WTC11 (cell line): ENCODE measurements at regions not wholly inside any gene's neighbourhood (a gene's known extent, or its start where the extent isn't known, plus 50 kb on each side); places are given as distances from the start of the nearest gene placed in this dataset.

Experiments used
- ATAC-seq: fragments of 200-7000 bp; cut with Tn5 transposase; 2 replicates; pipeline ENCODE4 v1.10.0; 2021; ENCODE audit warnings: mild to moderate bottlenecking, moderate library complexity
- CTCF ChIA-PET: fragments of 300-600 bp; sonication (Branson Sonifier 250); formaldehyde crosslinking; loops from one replicate; lab custom pipeline; 2021; ENCODE audit warnings: antibody characterized with exemption; lab: Charles Lee
- POLR2A ChIA-PET: fragments of 350-600 bp; sonication (Branson Sonifier 250); formaldehyde crosslinking; loops from one replicate; lab custom pipeline; 2021; ENCODE audit warnings: antibody characterized with exemption; lab: Charles Lee
- DNase-seq: peaks from one replicate; pipeline ENCODE4 v3.0.0; 2021; ENCODE audit warnings: low spot score
- H3K27ac Mint-ChIP-seq: 2 replicates; pipeline ENCODE4 v1.8.0; 2021; ENCODE audit warnings: mixed read lengths
- H3K27me3 Mint-ChIP-seq: 2 replicates; pipeline ENCODE4 v1.8.0; 2021; ENCODE audit warnings: low read depth, mild to moderate bottlenecking, moderate library complexity, mixed read lengths
- H3K36me3 Mint-ChIP-seq: 2 replicates; pipeline ENCODE4 v1.8.0; 2021; ENCODE audit warnings: mixed read lengths
- H3K4me1 Mint-ChIP-seq: 2 replicates; pipeline ENCODE4 v1.8.0; 2022; ENCODE audit warnings: mixed read lengths
- H3K4me3 Mint-ChIP-seq: 2 replicates; pipeline ENCODE4 v1.8.0; 2021; ENCODE audit warnings: mild to moderate bottlenecking, moderate library complexity, mixed read lengths
- H3K9me3 Mint-ChIP-seq: 2 replicates; pipeline ENCODE4 v1.8.0; 2021; ENCODE audit warnings: mixed read lengths
- AFF4 ChIP-seq: sonication (generic); formaldehyde crosslinking; IDR thresholded peaks from 2 replicates; pipeline ENCODE4 v1.8.1; 2023; ENCODE audit warnings: mild to moderate bottlenecking, missing genetic modification reagents, borderline replicate concordance
- CREB1 ChIP-seq: sonication (generic); formaldehyde crosslinking; IDR thresholded peaks from 2 replicates; pipeline ENCODE4 v1.8.0; 2023; ENCODE audit warnings: mild to moderate bottlenecking, missing genetic modification reagents
- EMX1 ChIP-seq: fragments of 250-450 bp; sonication (Bioruptor Pico); IDR thresholded peaks from 2 replicates; pipeline ENCODE4 v1.8.0; 2021; ENCODE audit warnings: mild to moderate bottlenecking
- FOXJ3 ChIP-seq: sonication (generic); formaldehyde crosslinking; IDR thresholded peaks from 2 replicates; pipeline ENCODE4 v1.9.0; 2021; ENCODE audit warnings: missing genetic modification reagents, mild to moderate bottlenecking, borderline replicate concordance
- IRF2 ChIP-seq: sonication (generic); formaldehyde crosslinking; IDR thresholded peaks from 2 replicates; pipeline ENCODE4 v1.8.0; 2022; ENCODE audit warnings: low read depth, missing genetic modification reagents, borderline replicate concordance
- NFE2L1 ChIP-seq: sonication (generic); formaldehyde crosslinking; IDR thresholded peaks from 2 replicates; pipeline ENCODE4 v1.8.1; 2023; ENCODE audit warnings: missing genetic modification reagents
- RORB ChIP-seq: fragments of 250-450 bp; sonication (Bioruptor Pico); IDR thresholded peaks from 2 replicates; pipeline ENCODE4 v1.9.0; 2021; ENCODE audit warnings: mild to moderate bottlenecking
- SMAD4 ChIP-seq: sonication (generic); formaldehyde crosslinking; IDR thresholded peaks from 2 replicates; pipeline ENCODE4 v1.8.0; 2022; ENCODE audit warnings: mild to moderate bottlenecking, missing genetic modification reagents
- TCF7 ChIP-seq: sonication (generic); formaldehyde crosslinking; IDR thresholded peaks from 2 replicates; pipeline ENCODE4 v1.8.0; 2022; ENCODE audit warnings: mild to moderate bottlenecking, low read depth, missing genetic modification reagents, moderate library complexity
- ZNF232 ChIP-seq: sonication (generic); formaldehyde crosslinking; IDR thresholded peaks from 2 replicates; pipeline ENCODE4 v1.8.0; 2022; ENCODE audit warnings: mild to moderate bottlenecking, missing genetic modification reagents
- ZNF396 ChIP-seq: fragments of 250-450 bp; sonication (Bioruptor Pico); IDR thresholded peaks from 2 replicates; pipeline ENCODE4 v1.8.0; 2021; ENCODE audit warnings: mild to moderate bottlenecking, moderate library complexity, borderline replicate concordance
- ZNF512 ChIP-seq: sonication (generic); formaldehyde crosslinking; IDR thresholded peaks from 2 replicates; pipeline ENCODE4 v1.8.1; 2022; ENCODE audit warnings: missing genetic modification reagents, borderline replicate concordance
- ZNF532 ChIP-seq: fragments of 250-450 bp; sonication (Bioruptor Pico); IDR thresholded peaks from 2 replicates; pipeline ENCODE4 v1.9.0; 2021; ENCODE audit warnings: mild to moderate bottlenecking, borderline replicate concordance
- TF ChIP-seq, protein P1 (sequence below): sonication (generic); formaldehyde crosslinking; IDR thresholded peaks from 2 replicates; pipeline ENCODE4 v1.8.0; 2023; ENCODE audit warnings: missing genetic modification reagents, mild to moderate bottlenecking, borderline replicate concordance
- TF ChIP-seq, protein P2 (sequence below): sonication (generic); formaldehyde crosslinking; IDR thresholded peaks from 2 replicates; pipeline ENCODE4 v1.8.0; 2023; ENCODE audit warnings: mild to moderate bottlenecking, missing genetic modification reagents

- TF ChIP-seq, protein P1, sequence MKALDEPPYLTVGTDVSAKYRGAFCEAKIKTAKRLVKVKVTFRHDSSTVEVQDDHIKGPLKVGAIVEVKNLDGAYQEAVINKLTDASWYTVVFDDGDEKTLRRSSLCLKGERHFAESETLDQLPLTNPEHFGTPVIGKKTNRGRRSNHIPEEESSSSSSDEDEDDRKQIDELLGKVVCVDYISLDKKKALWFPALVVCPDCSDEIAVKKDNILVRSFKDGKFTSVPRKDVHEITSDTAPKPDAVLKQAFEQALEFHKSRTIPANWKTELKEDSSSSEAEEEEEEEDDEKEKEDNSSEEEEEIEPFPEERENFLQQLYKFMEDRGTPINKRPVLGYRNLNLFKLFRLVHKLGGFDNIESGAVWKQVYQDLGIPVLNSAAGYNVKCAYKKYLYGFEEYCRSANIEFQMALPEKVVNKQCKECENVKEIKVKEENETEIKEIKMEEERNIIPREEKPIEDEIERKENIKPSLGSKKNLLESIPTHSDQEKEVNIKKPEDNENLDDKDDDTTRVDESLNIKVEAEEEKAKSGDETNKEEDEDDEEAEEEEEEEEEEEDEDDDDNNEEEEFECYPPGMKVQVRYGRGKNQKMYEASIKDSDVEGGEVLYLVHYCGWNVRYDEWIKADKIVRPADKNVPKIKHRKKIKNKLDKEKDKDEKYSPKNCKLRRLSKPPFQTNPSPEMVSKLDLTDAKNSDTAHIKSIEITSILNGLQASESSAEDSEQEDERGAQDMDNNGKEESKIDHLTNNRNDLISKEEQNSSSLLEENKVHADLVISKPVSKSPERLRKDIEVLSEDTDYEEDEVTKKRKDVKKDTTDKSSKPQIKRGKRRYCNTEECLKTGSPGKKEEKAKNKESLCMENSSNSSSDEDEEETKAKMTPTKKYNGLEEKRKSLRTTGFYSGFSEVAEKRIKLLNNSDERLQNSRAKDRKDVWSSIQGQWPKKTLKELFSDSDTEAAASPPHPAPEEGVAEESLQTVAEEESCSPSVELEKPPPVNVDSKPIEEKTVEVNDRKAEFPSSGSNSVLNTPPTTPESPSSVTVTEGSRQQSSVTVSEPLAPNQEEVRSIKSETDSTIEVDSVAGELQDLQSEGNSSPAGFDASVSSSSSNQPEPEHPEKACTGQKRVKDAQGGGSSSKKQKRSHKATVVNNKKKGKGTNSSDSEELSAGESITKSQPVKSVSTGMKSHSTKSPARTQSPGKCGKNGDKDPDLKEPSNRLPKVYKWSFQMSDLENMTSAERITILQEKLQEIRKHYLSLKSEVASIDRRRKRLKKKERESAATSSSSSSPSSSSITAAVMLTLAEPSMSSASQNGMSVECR (CRISPR knock-in tag), result no peak
- TF ChIP-seq NFE2L1, result no peak
- no peak for TF ChIP-seq ZNF532 (CRISPR knock-in tag)
- TF ChIP-seq AFF4 (CRISPR knock-in tag), result no peak
- no peak for TF ChIP-seq RORB (CRISPR knock-in tag)
- no peak for TF ChIP-seq EMX1 (CRISPR knock-in tag)
These were observed 77.0 kb upstream of the STOX2 start (continued) for GRCh38 chr4:183828125-183828524.

GRCh38 chr4:183828839-183829238, 76.3 kb upstream of the STOX2 start:
- Mint-ChIP-seq H3K27ac (no peak overlapping the region), H3K36me3 (no peaks in the 10 kb centered on the region), H3K4me3 (no peak overlapping the region), H3K27me3 (no peaks in the 10 kb centered on the region), H3K4me1 (peaks cover 22% of the 10 kb centered on the region), H3K9me3 (peaks cover 5% of the 10 kb centered on the region; the same call in 1 of the 2 replicates)
- ATAC-seq, result no peak
- TF ChIP-seq TCF7 (CRISPR knock-in tag) (no peak), AFF4 (CRISPR knock-in tag) (no peak), CREB1 (CRISPR knock-in tag) (no peak), ZNF232 (CRISPR knock-in tag) (no peak), SMAD4 (CRISPR knock-in tag) (no peak), FOXJ3 (CRISPR knock-in tag) (no peak), IRF2 (no peak), ZNF396 (no peak), ZNF512 (no peak)
- TF ChIP-seq, protein P2, sequence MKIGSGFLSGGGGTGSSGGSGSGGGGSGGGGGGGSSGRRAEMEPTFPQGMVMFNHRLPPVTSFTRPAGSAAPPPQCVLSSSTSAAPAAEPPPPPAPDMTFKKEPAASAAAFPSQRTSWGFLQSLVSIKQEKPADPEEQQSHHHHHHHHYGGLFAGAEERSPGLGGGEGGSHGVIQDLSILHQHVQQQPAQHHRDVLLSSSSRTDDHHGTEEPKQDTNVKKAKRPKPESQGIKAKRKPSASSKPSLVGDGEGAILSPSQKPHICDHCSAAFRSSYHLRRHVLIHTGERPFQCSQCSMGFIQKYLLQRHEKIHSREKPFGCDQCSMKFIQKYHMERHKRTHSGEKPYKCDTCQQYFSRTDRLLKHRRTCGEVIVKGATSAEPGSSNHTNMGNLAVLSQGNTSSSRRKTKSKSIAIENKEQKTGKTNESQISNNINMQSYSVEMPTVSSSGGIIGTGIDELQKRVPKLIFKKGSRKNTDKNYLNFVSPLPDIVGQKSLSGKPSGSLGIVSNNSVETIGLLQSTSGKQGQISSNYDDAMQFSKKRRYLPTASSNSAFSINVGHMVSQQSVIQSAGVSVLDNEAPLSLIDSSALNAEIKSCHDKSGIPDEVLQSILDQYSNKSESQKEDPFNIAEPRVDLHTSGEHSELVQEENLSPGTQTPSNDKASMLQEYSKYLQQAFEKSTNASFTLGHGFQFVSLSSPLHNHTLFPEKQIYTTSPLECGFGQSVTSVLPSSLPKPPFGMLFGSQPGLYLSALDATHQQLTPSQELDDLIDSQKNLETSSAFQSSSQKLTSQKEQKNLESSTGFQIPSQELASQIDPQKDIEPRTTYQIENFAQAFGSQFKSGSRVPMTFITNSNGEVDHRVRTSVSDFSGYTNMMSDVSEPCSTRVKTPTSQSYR (CRISPR knock-in tag), result no peak
- no peak for DNase-seq
- CTCF ChIA-PET, result no interaction called here
- POLR2A ChIA-PET, result no interaction called here
